ENCODE measurements at regions not wholly inside any gene's neighbourhood (a gene's known extent, or its start where the extent isn't known, plus 50 kb on each side); places are given as distances from the start of the nearest gene placed in this dataset.

GRCh38 chr5:93090698-93091097, 490.3 kb downstream of the NR2F1-AS1 start:
- DNase-seq (ENCODE audit: low read depth in 1 of 2, low spot score in 1 of 2) = no peak
- Histone ChIP-seq H3K27me3 (ENCODE audit: insufficient read depth, poor library complexity, severe bottlenecking) (no peaks in the 10 kb centered on the region), H3K27ac (replicated peaks) (no peak overlapping the region), H3K4me3 (replicated peaks; ENCODE audit: insufficient read depth, low read length) (no peak overlapping the region)
- TF ChIP-seq GABPA (IDR thresholded peaks at IDR 0.05; ENCODE audit: low read depth) = no peak
- no peak for TF ChIP-seq CTCF (IDR thresholded peaks at IDR 0.05; ENCODE audit: insufficient read depth, low read length)
- TF ChIP-seq POLR2AphosphoS5 (IDR thresholded peaks at IDR 0.05; ENCODE audit: low read depth) = no peak
- no peak for TF ChIP-seq REST (IDR thresholded peaks at IDR 0.05; ENCODE audit: insufficient replicate concordance, low read depth)
- TF ChIP-seq SPI1 (IDR thresholded peaks at IDR 0.05; ENCODE audit: borderline replicate concordance, low read depth) = no peak

DNA sequence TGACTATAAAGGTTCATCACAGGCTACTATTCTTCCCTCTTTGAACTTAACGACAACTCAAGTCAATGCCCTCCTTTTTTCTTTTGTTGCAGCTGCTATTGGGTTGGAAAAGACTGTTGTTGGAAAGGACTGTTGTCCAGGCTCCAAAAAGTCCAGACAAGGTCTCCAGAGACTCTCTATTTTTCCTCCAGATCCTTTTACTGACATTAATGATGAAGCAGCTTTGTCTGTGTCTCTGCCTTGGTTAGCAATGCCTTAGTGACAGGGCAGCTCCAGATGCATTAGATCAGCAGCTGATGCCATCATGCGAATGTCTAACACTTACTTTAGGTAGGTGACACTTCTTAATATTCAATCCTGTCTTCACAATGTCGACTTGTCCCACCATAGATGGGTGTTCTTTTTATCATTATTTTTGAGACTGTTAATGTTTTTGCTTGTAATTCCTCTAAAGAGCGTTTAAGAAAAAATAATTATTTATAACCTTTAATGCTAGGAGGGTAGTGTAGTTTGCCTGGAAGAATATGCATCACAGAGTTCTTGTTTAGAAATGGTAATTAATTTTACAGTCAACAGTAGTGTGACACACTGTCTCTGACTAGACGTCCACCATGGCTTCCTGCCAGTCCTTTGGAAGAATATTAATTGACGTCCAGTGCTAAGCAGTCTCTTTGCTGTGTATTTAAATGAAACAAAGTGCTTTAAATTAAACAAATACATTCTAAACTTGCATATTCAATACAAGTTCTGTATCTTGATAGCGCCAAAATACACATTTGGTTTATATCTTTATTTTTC, 492.2 kb downstream of the NR2F1-AS1 start:
- Histone ChIP-seq H3K27ac (replicated peaks) (no peak overlapping the region), H3K27me3 (ENCODE audit: insufficient read depth, poor library complexity, severe bottlenecking) (no peaks in the 10 kb centered on the region), H3K4me3 (replicated peaks; ENCODE audit: insufficient read depth, low read length) (no peak overlapping the region)
- TF ChIP-seq REST (IDR thresholded peaks at IDR 0.05; ENCODE audit: insufficient replicate concordance, low read depth) (no peak), SPI1 (IDR thresholded peaks at IDR 0.05; ENCODE audit: borderline replicate concordance, low read depth) (no peak), CTCF (IDR thresholded peaks at IDR 0.05; ENCODE audit: insufficient read depth, low read length) (no peak), GABPA (IDR thresholded peaks at IDR 0.05; ENCODE audit: low read depth) (no peak), POLR2AphosphoS5 (IDR thresholded peaks at IDR 0.05; ENCODE audit: low read depth) (no peak)
- DNase-seq (ENCODE audit: low read depth in 1 of 2, low spot score in 1 of 2) = no peak

- no peak for TF ChIP-seq SPI1 (IDR thresholded peaks at IDR 0.05; ENCODE audit: borderline replicate concordance, low read depth)
- TF ChIP-seq GABPA (IDR thresholded peaks at IDR 0.05; ENCODE audit: low read depth) = no peak
- TF ChIP-seq REST (IDR thresholded peaks at IDR 0.05; ENCODE audit: insufficient replicate concordance, low read depth) = no peak
- TF ChIP-seq POLR2AphosphoS5 (IDR thresholded peaks at IDR 0.05; ENCODE audit: low read depth) = no peak
- no peak for TF ChIP-seq CTCF (IDR thresholded peaks at IDR 0.05; ENCODE audit: insufficient read depth, low read length)
- no peak for DNase-seq (ENCODE audit: low read depth in 1 of 2, low spot score in 1 of 2)
These were observed 493.7 kb downstream of the NR2F1-AS1 start for GRCh38 chr5:93087326-93087725.

More at GRCh38 chr5:93087326-93087725, 493.7 kb downstream of the NR2F1-AS1 start:
- Histone ChIP-seq H3K27ac (replicated peaks) (no peak overlapping the region), H3K4me3 (replicated peaks; ENCODE audit: insufficient read depth, low read length) (no peak overlapping the region), H3K27me3 (ENCODE audit: insufficient read depth, poor library complexity, severe bottlenecking) (no peaks in the 10 kb centered on the region)

All from HL-60 (cell line).